Heart right ventricle (tissue), 16 donors: ENCODE measurements at regions not wholly inside any gene's neighbourhood (a gene's known extent, or its start where the extent isn't known, plus 50 kb on each side); places are given as distances from the start of the nearest gene placed in this dataset.

Experiments used
- ATAC-seq, 8 donors: fragments of 200-7000 bp; cut with Tn5 transposase; one replicate each; pipeline ENCODE4 v1.9.1; 2020; ENCODE audit warnings: mild to moderate bottlenecking in 8 of 8, moderate library complexity in 8 of 8, moderate number of reproducible peaks in 1 of 8
- DNase-seq, 2 donors: peaks; one replicate each; pipeline ENCODE4 v3.0.0-alpha.2; 2020
- H3K27ac ChIP-seq, 10 donors: fragments of 200-600 bp; sonication (generic) in 2 of 10; one replicate each; pipeline versions ENCODE4 v1.5.0 to v1.8.0; 2020 to 2022; ENCODE audit warnings: mild to moderate bottlenecking in 3 of 10
- H3K27me3 ChIP-seq, 7 donors: fragments of 200-600 bp; one replicate each; pipeline ENCODE4 v1.8.0; 2021 to 2022; ENCODE audit warnings: mild to moderate bottlenecking in 2 of 7
- H3K36me3 ChIP-seq, 9 donors: fragments of 200-600 bp; sonication (generic) in 1 of 9; one replicate each; pipeline versions ENCODE4 v1.5.0 to v1.8.0; 2020 to 2022; ENCODE audit warnings: mild to moderate bottlenecking in 2 of 9
- H3K4me1 ChIP-seq, 9 donors: fragments of 200-600 bp; sonication (generic) in 1 of 9; one replicate each; pipeline versions ENCODE4 v1.5.0 to v1.8.0; 2020 to 2022; ENCODE audit warnings: mild to moderate bottlenecking in 4 of 9
- H3K4me3 ChIP-seq, 10 donors: fragments of 200-600 bp; sonication (generic) in 2 of 10; one replicate each; pipeline versions ENCODE4 v1.5.0 to v1.8.0; 2020 to 2022; ENCODE audit warnings: mild to moderate bottlenecking in 7 of 10, moderate library complexity in 2 of 10
- H3K9me3 ChIP-seq, 11 donors: fragments of 200-600 bp in 10 of 11; sonication (generic) in 2 of 11; one replicate each; pipeline versions ENCODE4 v1.5.0 to v1.8.0; 2013 to 2022; ENCODE audit warnings: mild to moderate bottlenecking in 2 of 11, control low read depth in 1 of 11, moderate library complexity in 1 of 11
- CTCF ChIP-seq, 9 donors: fragments of 200-600 bp; sonication (generic) in 2 of 9; IDR thresholded peaks; one replicate each; pipeline versions ENCODE4 v1.5.0 to v1.8.0; 2021 to 2022; ENCODE audit warnings: antibody characterized with exemption in 9 of 9, mild to moderate bottlenecking in 5 of 9, moderate library complexity in 1 of 9
- WGBS, 2 donors: extraction: QIAGEN DNeasy Blood & Tissue Kit; methylation state at CpG; one replicate each; pipeline ENCODE4 v1.1.7; 2013; ENCODE audit warnings: inconsistent platforms in 1 of 2; 5-methylcytosine and 5-hydroxymethylcytosine counted together
- intact Hi-C, 10 donors: fragments of 100-400 bp; cut with DNase I; formaldehyde crosslinking; loops; one replicate each; pipeline versions ENCODE4 v1.11.1 to v1.14.2; 2022
- donor health status: Arrhythmogenic right ventricular cardiomyopathy.
- donor health status: ischemic (EF 13 %, LVEDD 7.1; RV severe dilation, severe dysfunction).
- donor health status: healthy with polysubstance abuse.
- donor health status: DM: no; HTN: yes; CAD: no.
- donor health status: DM: no; HTN: no; CAD: no.
- donor health status: ischemic (EF 25% LVEDD 6.9; RV normal size, moderate dysfunction).
- donor health status: ischemic (EF 25% LVEDD 5.7; RV mildly dilated, moderate dysfunction).
- donor health status: healthy.
- donor health status: DM: yes; HTN: yes; CAD: no.
- donor health status: Ischemic cardiomyopathy.
- donor health status: ischemic (EF 35%, LVEDD 5.7; RV mildly dilated, moderate dysfunction).
- donor health status: nonischemic (EF 11% LVEDD 7.7; RV severe dilation, severe dysfunction).
- donor health status: DM: yes; HTN: yes; CAD: no.
- donor health status: PGD.
- donor health status: ischemic (EF 29% LVEDD 5.4; RV normal size, mild dysfunction).
- donor health status: nonischemic (EF 23%, LVEDD 6.1; RV moderate dilation, normal function).

- Histone ChIP-seq H3K27me3 (peaks cover 0 to 43% (median 8%) of the 10 kb centered on the region in 7 donors), H3K27ac (no peak overlapping the region), H3K9me3 (no peaks in the 10 kb centered on the region), H3K4me1 (peaks cover 0 to 20% (median 5%) of the 10 kb centered on the region in 9 donors), H3K4me3 (no peak overlapping the region), H3K36me3 (no peaks in the 10 kb centered on the region)
- 91 to 95% methylated on average over 3 of the region's 3 CpGs for WGBS, 2 donors
- DNase-seq = no peak
- intact Hi-C loops = loop anchor here in 1 of 10 donors (10.0 kb wide), 1 partner anchor 617 kb away; no protein-coding TSS in a partner anchor
- no peak for ATAC-seq
- no peak for TF ChIP-seq CTCF (IDR thresholded peaks at IDR 0.05)
Measured at GRCh38 chr15:70351941-70352774, 254.4 kb upstream of the TLE3 start.

- H3K27me3 ChIP-seq = peaks cover 0 to 36% (median 10%) of the 10 kb centered on the region in 7 donors
- intact Hi-C loops = loop anchor here in 1 of 10 donors (10.0 kb wide), 1 partner anchor 617 kb away; no protein-coding TSS in a partner anchor
Measured at GRCh38 chr15:70351391-70351790, 253.7 kb upstream of the TLE3 start.

GRCh38 chr15:70348581-70349344 is 251.0 kb upstream of the TLE3 start:
- Histone ChIP-seq H3K36me3 (no peaks in the 10 kb centered on the region), H3K4me3 (no peak overlapping the region), H3K27me3 (peaks cover 0 to 27% (median 3%) of the 10 kb centered on the region in 7 donors), H3K27ac (peak overlapping the region in 1 of 10 donors; percentile 55), H3K9me3 (no peaks in the 10 kb centered on the region), H3K4me1 (peaks cover 0 to 20% (median 5%) of the 10 kb centered on the region in 9 donors)
- ATAC-seq (peak in 7 of 8 donors; percentile 48 to 78 (median 58)), DNase-seq (no peak)
- WGBS, 2 donors = 55 to 65% methylated on average over 17 of the region's 17 CpGs
- TF ChIP-seq CTCF (IDR thresholded peaks at IDR 0.05) = no peak
- intact Hi-C loops = no loop called here

More at GRCh38 chr15:70351391-70351790, 253.7 kb upstream of the TLE3 start:
- H3K36me3 ChIP-seq = no peaks in the 10 kb centered on the region
- no peaks in the 10 kb centered on the region for H3K9me3 ChIP-seq
- 95 to 97% methylated on average over 5 of the region's 5 CpGs for WGBS, 2 donors
- no peak overlapping the region for H3K4me3 ChIP-seq
- H3K27ac ChIP-seq = no peak overlapping the region
- DNase-seq (no peak), ATAC-seq (no peak)
- TF ChIP-seq CTCF (IDR thresholded peaks at IDR 0.05) = no peak
- H3K4me1 ChIP-seq = peaks cover 0 to 20% (median 5%) of the 10 kb centered on the region in 9 donors

GRCh38 chr15:70348226-70348543 is 250.5 kb upstream of the TLE3 start:
- H3K27ac ChIP-seq = no peak overlapping the region
- ATAC-seq = no peak

More at GRCh38 chr15:70348226-70348543, 250.5 kb upstream of the TLE3 start:
- H3K9me3 ChIP-seq = no peaks in the 10 kb centered on the region
- no peaks in the 10 kb centered on the region for H3K36me3 ChIP-seq
- peaks cover 0 to 27% (median 0%) of the 10 kb centered on the region in 7 donors for H3K27me3 ChIP-seq
- 31 to 40% methylated on average over 2 of the region's 2 CpGs for WGBS, 2 donors
- TF ChIP-seq CTCF (IDR thresholded peaks at IDR 0.05) = no peak
- intact Hi-C loops = no loop called here
- peaks cover 0 to 20% (median 5%) of the 10 kb centered on the region in 9 donors for H3K4me1 ChIP-seq
- no peak overlapping the region for H3K4me3 ChIP-seq
- DNase-seq = no peak
